ENCODE measurements at regions not wholly inside any gene's neighbourhood (a gene's known extent, or its start where the extent isn't known, plus 50 kb on each side); places are given as distances from the start of the nearest gene placed in this dataset.

GRCh38 chr12:124504273-124505000 lies 63.0 kb downstream of the NCOR2 start:
- no peak for DNase-seq

GRCh38 chr12:124503305-124503704 lies 64.1 kb downstream of the NCOR2 start:
- no peak for DNase-seq

GRCh38 chr12:124502379-124502778 lies 65.0 kb downstream of the NCOR2 start:
- DNase-seq = no peak

DNA sequence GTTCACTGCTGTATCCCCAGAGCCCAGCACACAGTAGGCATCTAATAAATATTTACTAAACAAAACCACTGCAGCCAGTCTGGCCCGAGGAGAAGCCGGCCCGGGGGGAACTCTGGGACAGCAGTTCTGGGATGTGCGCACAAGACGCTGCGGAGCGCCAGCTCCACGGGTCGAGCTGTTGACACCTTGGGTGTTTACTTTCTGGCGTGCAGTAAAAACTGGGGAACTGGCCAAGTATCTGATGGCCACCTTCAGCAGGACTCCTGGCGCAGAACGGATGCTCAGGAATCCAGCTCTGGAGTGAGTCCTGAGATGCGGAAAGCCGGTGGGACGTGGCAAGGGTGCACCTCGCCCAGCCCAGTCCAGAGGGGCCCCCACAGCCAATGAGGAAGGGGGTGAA lies 65.6 kb downstream of the NCOR2 start:
- no peak for DNase-seq

DNA sequence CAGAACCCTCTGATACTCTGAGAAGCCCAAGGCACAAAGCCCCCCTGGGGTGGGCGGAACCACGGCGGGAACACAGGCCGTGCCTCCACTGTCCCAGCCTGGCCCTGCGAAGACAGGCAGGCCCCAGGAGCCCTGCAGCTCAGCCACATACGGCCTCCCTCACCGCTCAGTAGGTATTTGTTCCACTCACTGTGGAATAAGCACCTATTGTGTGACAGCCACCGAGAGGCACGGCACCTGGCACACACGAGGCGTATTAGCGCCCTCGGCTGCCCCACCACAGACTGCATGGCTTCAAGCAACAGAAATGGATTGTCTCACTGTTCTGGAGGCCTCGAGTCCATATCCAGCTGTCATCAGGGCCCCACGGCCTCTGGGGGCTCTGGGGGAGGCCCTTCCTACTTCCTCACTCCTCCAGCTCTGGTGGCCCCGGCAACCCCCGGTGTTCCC lies 66.3 kb downstream of the NCOR2 start:
- no peak for DNase-seq

DNA sequence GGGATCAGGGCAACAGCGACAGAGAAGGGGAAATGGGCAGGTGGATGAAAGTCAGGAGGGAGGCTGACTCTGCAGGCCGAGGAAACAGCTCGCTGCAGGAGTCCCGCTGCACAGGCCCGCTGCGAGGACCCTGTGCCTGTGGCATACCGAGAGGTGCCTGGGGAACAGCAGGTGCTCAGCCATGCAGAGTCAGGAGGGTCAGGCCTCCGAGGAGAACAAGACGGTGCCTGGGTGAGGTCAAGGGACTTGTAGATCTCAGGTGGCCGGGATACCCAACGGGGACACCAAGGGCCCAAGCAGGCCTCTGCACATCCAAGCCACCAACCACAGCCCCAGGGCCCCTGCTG lies 67.5 kb downstream of the NCOR2 start:
- DNase-seq = no peak

GRCh38 chr12:124499190-124499753 lies 68.1 kb downstream of the NCOR2 start:
- DNase-seq = no peak

- DNase-seq = no peak
These were observed 68.9 kb downstream of the NCOR2 start for GRCh38 chr12:124498275-124499189.

DNA sequence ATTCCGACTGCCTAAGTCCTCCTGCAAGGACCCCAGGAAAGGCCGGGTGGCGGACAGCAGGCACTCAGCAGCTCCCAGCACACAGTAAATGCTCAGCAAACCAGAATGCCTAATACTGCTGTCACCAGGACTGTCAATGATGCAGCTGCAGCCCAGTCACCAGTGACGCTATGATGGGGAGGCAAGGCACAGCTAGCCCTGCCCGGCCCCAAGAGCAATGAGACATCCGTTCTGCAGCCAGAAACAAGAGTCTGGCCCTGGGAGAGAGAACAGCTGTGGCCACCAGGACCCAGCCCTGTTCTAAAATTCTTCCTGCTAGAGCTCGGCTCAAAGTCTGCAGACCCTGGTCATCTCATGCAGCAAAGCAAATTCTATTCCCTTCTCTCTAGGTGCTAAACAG lies 69.8 kb downstream of the NCOR2 start:
- DNase-seq = no peak

GRCh38 chr12:124497039-124497438 lies 70.4 kb downstream of the NCOR2 start:
- DNase-seq = no peak

DNA sequence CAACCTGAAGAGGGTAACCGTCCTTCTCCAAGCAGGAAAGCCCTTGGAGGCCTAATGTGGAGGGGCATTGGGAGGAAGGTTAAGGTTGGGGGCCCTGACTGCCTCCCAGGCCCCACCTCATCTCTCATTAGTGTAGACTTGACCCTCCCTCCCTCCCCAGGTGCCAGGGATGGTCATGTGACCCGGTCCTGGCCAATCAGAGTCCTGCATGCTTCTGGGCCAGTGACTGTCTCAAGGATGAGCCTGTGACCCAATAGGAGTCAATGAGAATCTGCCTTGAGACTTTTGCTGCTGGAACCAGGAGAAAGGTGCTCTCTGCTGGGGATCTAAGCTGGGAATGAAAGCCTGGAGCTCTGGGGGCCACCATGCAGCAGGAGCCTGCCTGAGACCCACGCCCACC lies 70.8 kb downstream of the NCOR2 start:
- no peak for DNase-seq

DNA sequence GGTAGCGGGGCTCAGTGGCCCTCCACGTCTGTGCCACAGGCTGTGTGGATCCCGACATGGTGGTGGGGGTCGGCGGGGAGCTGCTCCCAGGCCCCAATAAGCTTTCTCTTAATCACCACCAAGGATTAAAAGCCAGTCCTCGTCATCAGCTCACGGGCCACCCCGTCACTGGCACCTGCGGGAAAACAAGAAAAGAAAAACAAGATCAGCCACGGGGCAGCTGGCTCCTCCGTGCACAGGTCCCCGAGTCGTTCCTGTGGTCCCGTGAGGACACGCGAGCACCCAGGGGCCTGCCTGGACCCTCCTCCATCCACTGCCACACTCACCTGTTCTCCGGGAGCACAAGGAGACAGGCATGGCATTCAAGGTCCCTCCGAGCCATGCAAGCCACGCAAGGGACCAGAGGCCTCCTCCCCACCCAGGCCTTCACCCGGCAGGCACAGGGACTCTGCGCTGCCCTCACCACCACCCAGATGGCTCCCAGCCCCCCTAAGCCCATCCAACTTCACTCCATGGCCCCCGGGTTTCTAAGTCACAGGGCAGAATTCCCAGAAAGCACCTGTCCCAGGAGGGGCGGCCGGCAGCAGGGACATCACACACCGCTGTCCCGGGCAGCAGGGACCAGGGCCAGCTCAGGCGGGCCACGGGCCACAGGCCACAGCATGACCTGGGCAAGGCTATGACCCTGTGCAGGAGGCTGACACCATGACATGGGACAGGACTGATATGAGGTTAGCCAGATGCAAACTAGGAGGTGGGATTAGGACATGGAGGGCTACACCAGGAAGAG lies 72.0 kb downstream of the NCOR2 start:
- no peak for DNase-seq

GRCh38 chr12:124494751-124495129 lies 72.7 kb downstream of the NCOR2 start:
- DNase-seq = no peak

GRCh38 chr12:124493809-124494750 lies 73.3 kb downstream of the NCOR2 start:
- DNase-seq = peak in 2 of 5 experiments; percentile 26 to 49

GRCh38 chr12:124492879-124493808 lies 74.3 kb downstream of the NCOR2 start:
- DNase-seq = no peak

DNA sequence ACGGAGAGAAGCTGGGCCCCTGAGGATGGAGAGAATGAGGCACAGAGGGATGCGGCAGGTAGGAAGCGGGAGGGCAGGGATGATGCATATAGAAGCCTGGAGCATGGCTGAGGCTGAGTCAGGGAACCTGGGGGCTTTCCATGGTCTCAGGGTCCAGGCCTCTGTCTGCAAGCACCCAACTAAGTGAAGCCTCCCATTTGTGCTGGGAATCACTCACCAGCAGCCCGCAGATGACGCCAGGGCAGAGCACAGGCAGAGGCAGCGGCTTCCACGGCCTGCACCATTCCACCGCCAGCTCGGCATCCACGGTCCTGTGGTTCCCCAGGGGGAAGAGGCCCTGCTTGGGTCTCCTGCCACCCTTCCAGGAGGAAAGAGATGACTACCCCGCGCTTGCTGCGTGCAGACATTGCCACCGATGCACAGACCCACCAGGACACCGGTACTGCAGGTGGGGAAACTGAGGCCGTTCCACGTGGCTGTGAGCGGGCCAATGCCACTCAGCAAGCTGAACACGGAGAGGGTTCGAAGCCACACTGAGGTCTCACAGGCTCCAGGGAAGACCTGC lies 75.5 kb downstream of the NCOR2 start:
- no peak for DNase-seq

DNA sequence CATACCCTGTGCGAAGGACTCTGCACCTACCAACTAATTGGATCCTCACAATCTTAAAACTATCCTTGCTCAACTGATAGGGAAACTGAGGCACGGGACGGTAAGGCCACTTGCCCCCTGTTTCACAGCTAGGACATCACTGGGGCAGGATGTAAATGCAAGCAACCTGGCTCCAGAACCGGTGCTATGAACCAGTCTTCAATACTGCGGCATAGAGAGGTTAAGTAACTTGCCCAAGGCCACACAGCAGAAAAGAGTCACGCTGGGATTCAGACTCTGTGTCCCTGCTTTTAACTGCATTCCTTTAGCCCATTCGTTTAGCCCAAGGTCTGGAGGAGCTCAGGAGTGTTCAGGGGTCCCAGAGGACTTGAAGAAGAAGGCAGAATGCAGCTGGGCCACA lies 76.1 kb downstream of the NCOR2 start:
- DNase-seq = no peak

DNA sequence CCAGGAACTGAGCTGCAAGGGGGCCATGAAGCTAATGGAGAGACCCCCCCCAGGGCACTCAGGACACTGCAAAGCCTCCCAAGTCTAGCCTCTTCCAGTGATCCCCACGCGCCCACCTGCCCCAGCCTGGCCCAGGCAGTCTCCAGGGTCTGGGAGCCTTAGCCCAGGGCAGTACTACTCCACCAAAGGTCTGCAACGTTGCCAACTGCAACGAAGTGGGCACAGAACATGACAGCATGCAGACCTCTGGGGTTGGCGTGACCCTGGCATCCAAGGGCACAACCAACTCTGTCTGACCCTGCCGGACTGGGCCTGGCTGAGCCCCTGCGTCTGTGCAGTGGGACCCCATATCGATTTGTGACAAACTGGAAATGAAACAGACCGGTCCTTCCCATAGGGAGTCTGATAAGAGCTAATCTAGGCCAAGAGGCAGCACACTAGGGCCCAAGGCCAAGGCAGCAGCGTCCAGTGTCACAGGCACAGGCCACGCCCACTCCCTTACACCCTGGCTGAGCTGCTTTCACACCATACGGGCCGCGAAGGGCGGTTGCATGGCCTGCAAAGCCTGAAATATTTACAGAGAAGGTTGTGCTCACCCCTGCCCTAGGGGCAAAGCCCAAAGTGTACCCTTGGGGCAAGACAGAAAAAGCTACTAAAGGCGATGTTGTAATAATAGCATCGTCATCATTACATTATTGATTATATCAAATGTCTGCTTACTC lies 76.7 kb downstream of the NCOR2 start:
- no peak for DNase-seq

DNA sequence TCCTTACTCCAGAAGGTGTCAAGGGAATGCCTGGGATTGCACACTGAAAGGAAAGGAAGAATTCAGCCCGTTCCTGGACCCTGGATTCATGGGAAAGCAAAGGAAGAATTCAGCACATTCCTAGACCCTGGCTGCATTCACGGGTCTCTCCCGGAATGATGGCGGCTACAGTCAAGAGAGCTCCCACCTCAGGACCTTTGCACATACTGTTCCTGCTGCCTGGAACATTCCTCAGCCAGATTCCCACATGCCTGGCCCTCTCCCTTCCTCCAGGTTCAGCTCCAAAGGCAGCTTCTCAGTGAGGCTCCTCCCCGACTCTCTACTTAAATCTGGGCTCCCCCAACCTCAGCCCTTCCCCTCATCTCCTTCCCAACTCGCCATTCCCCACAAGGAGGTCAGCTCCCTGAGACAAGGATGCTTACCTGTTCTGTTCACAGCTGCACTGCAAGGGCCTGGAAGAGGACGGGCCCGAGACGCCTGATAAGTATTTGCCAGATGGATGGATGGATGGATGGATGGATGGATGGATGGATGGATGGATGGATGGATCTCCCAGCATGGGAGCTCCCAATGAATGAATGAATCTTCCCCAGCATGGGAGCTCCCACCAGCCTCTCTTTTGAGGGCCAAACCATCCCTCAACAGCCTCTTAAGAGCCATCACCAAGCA lies 77.4 kb downstream of the NCOR2 start:
- no peak for DNase-seq

Measured in T-helper 2 cell (primary cell).